ENCODE measurements at regions not wholly inside any gene's neighbourhood (a gene's known extent, or its start where the extent isn't known, plus 50 kb on each side); places are given as distances from the start of the nearest gene placed in this dataset.
"Not testable (repeated sequence)": the region's sequence is repeated elsewhere in the genome, so short reads cannot be mapped to it uniquely, and the experiment has no call there.

DNA sequence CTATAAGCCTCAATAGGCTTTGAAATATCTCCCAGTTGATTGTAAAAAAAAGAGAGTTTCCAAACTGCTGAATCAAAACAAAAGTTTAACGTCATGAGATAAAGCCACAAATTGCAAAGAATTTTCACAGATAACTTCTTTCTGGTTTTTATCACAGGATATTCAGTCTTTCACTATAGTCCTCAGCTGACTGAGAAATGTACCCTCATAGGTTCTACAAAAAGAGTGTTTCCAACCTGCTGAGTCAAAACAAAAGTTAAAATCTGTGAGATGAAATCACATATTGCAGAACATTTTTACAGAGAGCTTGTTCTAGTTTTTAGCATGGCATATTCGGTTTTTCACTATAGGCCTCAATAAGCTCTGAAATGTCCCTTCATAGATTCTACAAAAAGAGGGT lies 559.2 kb downstream of the KCNJ18 start:
- DNase-seq, result no peak

DNA sequence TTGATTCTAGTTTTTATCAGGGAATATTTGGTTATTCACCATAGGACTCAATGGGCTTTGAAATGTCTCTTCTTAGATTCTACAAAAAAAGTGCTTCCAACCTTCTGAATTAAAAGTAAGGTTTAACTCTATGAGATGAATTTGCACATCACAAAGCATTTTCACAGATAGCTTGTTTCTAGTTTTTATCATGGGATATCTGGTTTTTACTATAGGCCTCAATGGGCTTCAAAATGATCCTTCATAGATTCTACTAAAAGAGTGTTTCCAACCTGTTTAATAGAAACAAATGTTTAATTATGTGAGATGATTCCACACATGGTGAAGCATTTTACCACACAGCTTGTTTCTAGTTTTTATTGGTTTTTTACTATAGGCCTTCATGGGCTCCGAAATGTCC lies 560.7 kb downstream of the KCNJ18 start:
- no peak for DNase-seq

DNA sequence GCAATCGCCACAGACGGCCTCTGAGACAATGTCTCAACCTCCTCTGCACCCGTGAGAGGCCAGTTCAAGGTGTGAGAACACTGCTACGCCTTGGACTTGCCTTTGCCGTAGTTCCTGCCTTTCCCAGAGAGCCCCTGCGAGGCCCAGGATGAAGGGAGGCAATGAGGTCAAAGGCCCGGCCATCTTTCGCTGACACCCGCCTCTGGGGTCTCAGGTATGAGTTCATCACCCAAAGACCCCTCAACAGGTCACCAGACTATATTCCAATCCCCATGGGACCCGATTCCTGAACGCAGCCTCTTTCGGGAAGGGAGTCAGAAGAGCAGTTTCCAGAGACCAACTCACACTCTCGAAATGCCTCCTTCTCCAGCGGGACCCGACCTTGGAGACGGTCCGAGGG lies 573.5 kb downstream of the KCNJ18 start:
- no peak for DNase-seq

DNA sequence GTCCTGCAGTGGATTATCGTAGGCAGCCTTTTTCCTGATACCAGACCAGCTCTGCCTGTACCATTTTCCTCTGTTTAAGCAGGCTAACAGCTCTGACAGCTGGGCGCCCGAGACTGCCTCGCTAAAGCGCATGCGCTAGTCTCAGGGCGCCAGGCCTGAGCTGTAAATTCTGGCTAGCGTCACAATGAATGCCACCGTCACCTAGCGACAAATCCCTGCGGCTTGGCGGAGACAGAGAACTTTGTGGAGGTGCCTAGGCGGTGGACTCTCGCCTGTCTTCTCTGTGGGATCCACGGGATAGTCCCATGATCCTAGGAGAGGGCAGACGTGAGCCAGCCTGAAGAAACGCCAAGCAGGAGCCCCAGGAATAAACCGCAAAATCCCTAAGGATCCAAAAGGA lies 573.9 kb downstream of the KCNJ18 start:
- no peak for DNase-seq

DNA sequence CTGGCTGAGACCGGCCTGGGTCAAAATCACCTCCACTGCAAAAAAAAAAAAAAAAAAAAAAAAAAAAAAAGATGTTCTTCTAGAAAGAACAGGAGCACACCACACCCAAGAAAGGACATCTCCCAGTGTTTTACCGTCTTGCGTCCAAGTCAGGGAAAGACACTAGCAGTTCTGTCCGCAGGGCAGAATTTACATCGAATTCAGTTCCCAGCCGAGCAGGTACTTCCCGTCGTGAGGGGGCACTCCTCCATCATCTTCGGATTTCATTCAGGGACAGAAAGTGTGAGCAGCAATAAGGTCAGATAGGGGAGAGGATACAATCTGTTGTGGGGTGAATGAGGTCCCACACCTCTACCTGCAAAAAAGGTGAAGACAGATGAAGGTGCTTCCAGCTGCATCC lies 574.7 kb downstream of the KCNJ18 start:
- no peak for DNase-seq

DNA sequence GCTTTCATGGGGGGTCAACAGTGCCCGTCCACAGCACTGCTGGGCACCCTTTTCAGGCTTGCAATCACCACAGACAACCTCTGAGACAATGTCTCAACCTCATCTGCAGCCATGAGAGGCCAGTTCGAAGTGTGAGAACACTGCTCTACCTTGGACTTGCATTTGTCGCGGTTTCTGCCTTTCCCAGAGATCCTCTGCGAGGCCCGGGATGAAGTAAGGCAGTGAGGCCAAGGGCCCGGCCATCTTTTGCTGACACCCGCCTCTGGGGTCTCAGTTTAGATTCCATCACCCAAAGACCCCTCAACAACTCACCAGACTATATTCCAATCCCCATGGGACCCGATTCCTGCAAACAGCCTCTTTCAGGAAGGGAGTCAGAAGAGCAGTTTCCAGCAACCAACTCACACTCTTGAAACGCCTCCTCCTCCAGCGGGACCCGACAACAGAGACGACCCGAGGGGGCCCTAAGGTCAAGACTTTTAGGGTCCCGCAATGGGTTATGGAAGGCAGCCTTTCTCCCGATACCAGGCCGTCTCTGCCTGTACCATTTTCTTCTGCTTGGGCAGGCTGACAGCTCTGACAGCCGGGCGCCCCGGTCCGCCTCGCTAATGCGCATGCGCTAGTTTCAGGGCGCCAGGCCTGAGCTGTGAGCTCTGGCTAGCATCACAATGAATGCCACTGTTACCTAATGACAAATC lies 576.0 kb downstream of the KCNJ18 start:
- DNase-seq, result no peak

DNA sequence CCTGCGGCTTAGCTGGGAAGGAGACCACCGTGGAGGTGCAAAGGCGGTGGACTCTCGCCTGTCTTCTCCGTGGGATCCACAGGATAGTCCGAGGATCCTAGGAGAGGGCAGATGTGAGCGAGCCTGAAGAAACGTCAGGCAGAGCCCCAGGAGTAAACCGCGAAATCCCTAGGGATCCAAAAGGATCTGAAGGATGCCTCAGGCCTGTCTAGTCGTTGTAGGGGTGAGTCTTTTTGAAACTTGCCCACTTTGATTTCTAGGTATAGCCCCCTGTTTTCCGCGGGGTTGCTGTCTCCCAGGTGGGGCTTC lies 576.5 kb downstream of the KCNJ18 start:
- DNase-seq, result no peak

DNA sequence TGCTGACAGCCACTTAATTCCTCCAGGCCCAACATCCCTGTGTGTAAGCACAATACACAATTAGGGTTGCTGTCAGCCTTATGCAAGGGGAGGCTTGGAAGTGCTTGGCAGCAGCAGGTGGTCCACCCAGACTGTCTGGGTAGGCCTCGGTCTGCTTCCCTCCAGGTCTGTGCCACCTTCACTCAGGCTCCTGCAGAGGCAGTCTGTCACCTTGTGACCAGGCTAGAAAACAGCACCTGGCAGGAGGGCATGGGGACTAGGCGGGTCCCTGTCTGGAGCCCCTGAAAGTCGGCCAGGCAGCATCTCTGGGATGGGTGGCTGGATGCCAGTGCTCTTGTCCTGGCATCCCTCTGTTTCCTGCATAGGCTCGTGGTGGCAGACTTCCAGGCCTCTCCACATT lies 578.1 kb downstream of the KCNJ18 start:
- no peak for DNase-seq

DNA sequence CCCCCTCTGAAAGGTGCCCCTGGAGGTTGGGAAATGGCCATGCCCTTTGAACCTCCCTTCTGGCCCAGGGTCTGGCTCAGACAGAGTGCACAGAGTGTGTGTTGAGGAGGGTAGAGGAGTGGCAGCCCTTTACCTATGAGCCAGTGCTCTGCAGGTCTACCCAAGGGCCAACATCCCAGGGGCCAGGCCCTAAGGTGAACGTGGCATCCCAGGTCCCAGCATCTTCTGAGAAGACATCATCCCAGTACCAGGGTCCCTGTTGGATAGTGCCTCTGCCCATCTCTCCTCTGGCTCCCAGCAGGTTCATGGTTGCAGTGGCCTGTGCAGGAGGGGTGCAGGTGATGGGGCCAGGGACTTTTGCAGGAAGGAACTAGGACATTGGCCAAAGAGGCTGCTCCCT lies 578.5 kb downstream of the KCNJ18 start:
- not testable (repeated sequence) for DNase-seq

DNA sequence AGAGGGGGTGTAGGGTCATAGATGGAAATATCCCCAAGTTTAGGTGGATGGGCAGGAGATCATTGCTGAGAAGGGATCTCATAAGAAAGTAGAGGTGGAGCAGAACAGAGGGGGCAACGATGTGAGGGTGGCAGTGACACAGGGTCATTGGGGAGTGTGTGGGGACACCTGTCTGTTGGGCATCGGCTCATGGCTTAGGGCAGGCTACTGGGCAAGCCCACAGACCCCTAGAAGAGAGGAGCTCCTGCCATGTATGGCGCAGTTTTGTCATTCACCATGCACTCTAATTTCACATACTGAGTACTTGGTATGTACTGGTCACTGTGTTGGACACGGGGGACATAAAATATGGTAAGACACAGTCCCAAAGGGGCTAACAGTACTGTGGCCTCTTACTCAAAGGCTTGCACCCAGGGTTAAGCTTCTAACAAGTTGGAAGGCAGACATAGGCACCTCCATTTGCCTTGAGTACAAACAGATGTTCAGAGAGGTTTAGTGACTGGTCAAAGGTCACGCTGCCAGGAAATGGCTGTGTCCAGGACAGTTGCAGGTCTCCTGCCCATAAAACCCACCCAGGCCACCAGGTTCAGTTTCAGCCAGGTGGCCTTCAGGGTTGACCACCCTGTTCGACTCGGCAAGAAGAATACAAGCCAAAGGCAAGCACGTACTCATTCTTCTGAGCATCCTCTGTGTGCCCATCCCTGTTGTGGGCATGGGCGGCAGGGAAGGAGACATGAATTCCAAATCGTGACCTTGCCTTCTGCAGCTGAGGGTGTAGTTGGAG lies 580.2 kb downstream of the KCNJ18 start:
- no peak for DNase-seq

DNA sequence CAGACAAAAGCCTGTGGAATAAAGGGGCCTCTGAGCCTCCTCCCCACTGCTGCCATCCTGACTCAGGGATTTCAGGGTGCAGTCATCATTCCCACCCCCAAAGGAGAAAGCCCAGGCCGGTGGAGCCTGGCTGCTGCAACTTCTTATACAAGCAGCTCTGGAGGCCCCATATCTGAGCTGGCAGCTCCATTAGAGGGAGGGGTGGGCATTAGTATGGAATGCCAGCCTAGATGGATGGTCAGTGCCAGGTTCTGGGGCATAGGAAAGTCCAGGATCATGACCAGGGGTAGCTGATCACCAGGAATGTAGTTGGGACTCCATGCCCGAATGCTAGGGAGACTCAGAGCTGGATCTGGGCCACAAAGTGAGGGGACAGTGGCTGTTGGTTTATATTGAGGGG lies 581.0 kb downstream of the KCNJ18 start:
- no peak for DNase-seq

DNA sequence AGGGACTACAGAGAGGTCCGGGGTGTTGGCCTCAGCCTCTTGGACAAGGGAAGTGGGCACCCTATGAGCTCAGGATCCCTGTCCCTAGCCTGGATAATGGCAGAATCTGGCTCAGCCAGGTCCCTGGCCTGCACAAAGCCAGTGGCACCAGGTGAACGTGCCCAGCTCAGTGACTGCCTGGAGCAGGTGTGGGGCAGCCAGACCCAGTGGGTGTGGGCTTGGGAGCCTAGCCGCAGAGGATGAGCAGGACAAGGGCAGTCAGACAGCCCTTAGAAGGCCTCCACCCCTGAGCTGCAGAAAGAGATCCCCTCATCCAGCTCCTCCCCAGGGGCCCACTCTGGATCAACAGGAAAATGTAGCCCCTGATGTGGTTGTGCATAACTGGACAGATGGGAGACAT lies 585.3 kb downstream of the KCNJ18 start:
- no peak for DNase-seq

DNA sequence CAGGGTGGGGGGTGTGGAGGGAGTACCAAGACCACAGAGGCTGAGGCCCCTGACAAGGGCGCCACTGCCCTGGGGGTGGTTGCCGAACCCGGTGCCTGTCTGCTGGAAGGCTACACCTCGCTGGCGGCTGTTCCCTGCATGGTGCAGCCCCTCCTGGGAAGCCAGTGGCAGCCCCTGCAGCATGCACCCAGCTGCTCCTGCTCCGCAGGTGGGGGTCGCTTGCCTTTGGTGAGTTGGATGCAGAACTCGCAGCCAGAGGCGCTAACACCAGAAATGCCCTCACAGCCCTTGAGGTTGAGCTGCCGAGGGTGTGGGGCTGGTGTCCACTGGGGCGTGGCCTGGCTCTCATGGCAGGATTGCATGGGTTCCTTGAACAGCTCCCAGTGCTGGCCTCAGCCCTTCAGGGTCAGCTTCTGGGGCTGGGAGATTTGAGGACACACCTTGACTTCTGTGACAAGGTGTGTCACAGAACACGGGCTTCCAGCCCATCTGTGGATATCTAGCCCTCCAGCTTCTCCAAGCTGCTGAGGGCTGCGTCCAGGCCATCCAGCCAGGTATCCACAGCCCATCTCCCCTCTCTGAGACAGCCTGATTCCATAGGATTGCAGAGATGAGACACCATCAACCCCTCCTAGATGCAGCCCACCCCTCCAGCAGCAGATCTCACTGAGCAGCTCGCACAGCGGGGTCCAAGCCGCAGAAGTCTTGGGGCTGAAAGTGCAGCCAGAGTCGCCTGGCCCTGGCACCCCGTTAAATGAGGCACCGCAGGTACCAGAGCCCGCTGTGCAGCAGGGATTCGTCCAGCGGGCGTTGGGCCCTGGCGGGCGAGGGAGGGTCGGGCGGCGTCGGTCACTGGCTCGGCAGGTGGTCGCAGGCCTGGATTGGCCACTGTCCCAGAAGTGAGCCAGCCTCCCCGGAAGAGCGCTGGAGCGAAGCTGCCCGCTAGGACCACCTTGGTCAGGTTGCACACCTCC lies 586.3 kb downstream of the KCNJ18 start:
- no peak for DNase-seq

DNA sequence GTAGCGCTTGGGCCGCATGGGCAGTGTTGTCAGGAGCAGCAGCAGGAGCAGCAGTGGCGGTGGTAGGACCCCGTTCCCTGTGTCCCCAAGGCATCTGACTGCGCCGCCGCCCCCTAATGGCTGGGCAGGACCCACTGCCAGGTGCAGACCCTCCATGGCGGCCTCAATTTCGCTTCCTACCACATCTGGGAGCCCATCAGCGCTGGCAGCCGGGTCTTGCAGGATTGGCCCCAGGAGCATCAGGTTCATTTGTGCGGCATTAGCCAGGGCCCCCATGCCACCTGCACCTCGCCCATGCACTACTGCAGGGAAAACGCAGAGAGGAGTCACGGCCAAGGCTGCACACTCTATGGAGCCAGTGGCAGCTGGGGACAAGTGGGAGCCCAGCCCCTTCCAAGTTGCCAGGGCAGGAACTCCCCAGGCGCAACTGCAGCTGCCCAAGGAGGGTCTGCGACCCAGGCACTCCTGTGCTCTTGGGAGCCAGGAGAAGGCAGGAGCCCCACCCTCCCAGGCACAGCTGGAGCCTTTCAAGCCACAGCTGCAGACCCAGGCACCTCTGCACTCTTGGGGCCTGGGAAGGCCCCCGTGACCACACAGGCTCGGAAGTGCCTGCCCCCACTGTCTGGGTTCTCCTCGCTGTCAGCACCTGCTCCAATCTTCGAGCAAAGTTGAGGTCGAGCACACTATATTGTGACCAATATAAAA lies 594.2 kb downstream of the KCNJ18 start:
- DNase-seq, result no peak

DNA sequence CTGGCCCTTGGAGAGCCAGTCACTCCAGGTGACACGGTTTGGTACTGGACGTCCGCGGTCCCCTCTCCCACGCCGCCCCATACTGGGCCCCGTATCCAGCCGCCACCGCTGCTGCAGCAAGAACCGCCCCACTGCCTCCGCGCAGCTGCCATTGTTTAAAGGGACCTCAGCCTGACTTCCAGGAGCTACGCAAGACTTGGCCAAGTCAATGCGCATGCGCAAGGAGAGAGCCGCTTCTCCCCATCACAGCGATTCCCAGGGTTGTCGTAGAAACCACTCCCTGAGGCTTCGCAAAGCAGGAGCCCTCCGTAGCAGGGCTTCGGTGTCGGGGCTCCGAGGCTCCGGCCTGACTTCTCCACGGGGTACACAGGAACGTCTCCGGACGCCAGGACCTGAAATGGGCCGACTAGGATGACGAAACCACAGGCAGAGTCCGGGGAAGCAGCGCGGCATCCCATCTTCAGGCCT lies 606.2 kb downstream of the KCNJ18 start:
- not testable (repeated sequence) for DNase-seq

DNA sequence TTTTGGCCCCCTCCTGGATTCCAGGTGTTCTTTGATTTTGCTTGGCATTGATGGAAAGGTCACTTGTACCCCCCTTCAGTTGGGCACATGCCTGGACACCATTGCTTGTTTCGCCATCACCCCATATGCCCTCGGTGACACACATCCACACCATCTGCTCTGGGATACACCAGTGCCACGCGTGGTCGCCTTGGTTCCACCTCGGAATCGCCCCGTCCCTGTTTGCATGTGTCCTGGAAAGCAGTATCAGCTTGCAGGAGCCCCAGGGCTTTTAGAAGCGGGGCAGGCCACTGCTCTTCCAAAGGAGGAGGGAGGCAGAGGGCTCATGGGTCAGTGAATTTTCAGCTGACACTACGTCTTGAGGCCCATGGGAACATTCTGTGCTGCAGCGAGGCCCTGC lies 607.9 kb downstream of the KCNJ18 start:
- DNase-seq, result no peak

DNA sequence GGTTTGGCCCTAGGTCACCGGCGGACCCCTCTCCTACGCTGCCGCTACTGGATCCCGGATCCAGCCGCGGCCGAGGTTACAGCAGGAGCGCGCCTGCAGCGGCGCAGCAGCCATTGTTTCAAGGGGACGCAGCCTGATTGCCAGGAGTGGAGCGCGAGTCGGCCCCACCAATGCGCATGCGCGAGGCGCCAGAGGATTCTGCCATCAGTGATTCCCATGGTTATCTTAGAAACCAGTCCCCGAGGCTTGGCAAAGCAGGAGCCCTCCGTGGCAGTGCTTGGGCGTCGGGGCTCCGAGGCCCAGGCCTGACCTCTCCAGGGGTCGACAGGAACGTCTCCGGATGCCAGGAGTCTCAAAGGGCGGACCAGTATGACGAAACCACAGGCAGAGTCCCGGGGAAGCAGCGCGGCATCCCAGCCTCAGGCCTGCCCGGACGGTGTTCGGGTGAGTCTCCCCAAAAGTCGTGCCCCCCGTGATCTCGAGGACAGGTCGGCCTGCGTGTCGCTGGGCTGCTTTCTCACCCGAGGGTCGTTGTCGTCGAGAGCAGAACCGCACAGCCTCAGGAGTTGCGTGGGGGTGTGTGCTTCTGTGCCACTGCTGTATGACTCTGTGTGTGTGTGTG lies 608.5 kb downstream of the KCNJ18 start:
- no peak for DNase-seq

DNA sequence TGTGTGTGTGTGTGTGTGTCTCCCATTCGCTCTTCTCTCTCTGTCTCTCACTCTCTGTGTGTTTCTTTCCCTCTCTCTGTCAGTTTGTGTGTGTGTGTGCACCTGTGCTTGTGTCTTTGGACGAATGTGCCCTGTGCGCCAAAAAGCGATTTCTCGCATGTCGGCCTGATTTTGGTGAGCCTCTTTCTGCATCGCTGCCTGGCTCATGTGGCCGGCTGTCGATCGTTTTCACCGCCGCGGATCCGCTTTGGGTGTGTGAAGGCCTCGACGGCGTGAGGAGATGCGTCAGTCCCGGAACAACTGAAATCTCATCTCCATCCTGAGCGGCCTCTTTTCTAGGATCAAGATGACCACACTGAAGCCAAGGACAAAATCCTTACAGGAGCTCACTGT lies 609.0 kb downstream of the KCNJ18 start:
- DNase-seq, result no peak

DNA sequence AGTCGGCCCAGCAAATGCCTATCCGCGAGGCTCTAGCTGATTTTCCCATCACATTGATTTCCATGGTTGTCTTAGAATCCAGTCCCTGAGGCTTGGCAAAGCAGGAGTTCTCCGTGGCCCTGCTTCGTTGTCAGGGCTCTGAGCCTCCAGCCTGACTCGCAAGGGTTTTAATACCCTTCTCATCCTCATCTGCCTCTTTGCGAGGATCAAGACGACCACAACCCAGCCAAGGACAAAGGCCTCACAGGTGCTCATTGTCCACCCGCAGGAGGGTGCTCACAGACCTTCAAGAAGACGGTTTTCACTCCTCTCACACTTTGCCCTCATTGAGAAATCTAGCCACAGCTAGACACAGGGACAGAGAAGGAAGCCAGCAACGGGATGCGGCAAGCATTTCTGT lies 610.8 kb downstream of the KCNJ18 start:
- DNase-seq, result no peak

DNA sequence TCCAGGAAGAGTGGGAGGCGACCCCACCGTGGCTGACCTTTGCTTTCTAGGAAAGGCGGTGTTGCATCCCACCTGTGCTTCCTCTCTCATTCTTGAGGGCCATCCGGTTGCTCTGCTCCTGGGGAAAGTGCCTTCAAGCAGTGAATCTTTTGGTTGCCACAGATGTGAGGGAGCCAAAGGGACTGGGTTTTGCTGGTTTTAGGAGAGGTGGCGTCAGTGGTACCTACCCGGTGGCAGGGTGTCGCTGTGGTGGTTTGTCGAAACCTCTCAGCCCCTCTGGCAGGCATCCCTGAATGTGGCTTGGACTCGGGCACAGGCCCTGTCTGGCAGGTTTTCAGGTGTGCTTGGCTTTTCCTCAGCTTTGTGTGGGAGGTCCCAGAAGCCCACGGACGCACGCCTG lies 611.5 kb downstream of the KCNJ18 start:
- DNase-seq, result no peak

Data from amygdala (tissue), 56 donors.